Endothelial cell (in vitro differentiated cells): ENCODE measurements at regions not wholly inside any gene's neighbourhood (a gene's known extent, or its start where the extent isn't known, plus 50 kb on each side); places are given as distances from the start of the nearest gene placed in this dataset.

ENCODE experiments used
- DNase-seq: peaks from one replicate; pipeline ENCODE4 v3.0.0; 2021; ENCODE audit warnings: low spot score
- H3K27ac Mint-ChIP-seq: one replicate; pipeline ENCODE4 v1.8.0; 2021; ENCODE audit warnings: mixed read lengths, inconsistent platforms; ENCODE audit not compliant: unreplicated experiment
- H3K27me3 Mint-ChIP-seq: one replicate; pipeline ENCODE4 v1.8.0; 2021; ENCODE audit warnings: mild to moderate bottlenecking, moderate library complexity, mixed read lengths, inconsistent platforms; ENCODE audit not compliant: unreplicated experiment
- H3K36me3 Mint-ChIP-seq: one replicate; pipeline ENCODE4 v1.8.0; 2021; ENCODE audit warnings: mild to moderate bottlenecking, low read depth, mixed read lengths, inconsistent platforms; ENCODE audit not compliant: unreplicated experiment
- H3K4me1 Mint-ChIP-seq: one replicate; pipeline ENCODE4 v1.8.0; 2021; ENCODE audit warnings: mild to moderate bottlenecking, mixed read lengths, inconsistent platforms; ENCODE audit not compliant: unreplicated experiment
- H3K4me3 Mint-ChIP-seq: one replicate; pipeline ENCODE4 v1.8.0; 2021; ENCODE audit warnings: mild to moderate bottlenecking, mixed read lengths, inconsistent platforms; ENCODE audit not compliant: unreplicated experiment
- H3K9me3 Mint-ChIP-seq: one replicate; pipeline ENCODE4 v1.8.0; 2021; ENCODE audit warnings: mixed read lengths, inconsistent platforms; ENCODE audit not compliant: unreplicated experiment
- TF ChIP-seq, protein P1 (sequence below): fragments of 200-600 bp; sonication (generic); IDR thresholded peaks from one replicate; pipeline ENCODE4 v1.5.0; 2021; ENCODE audit warnings: antibody characterized with exemption; ENCODE audit not compliant: unreplicated experiment

DNA sequence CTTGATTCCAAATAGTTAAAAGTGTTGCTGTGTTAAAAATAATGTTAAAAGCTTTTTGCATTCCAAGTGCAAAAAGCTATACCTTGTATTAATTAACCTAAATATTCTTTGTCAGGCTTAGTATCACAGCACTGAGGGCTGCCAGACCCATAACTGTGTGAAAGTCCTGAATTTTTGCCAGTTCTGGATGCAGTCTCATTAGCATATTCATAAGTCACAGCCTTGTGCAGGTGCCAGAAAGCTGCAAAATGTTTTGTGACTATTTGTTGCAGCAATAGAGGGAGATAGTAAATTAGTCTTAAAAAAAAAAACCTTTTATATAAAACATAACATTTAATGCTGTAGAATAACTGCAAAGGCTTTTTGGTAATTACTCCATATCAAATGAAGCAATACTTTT lies 56.6 kb downstream of the SLITRK1 start:
- Mint-ChIP-seq H3K27ac (no peak overlapping the region), H3K9me3 (no peaks in the 10 kb centered on the region), H3K27me3 (no peaks in the 10 kb centered on the region), H3K4me1 (no peaks in the 10 kb centered on the region), H3K36me3 (no peaks in the 10 kb centered on the region), H3K4me3 (no peak overlapping the region)
- DNase-seq = no peak
- TF ChIP-seq, protein P1, sequence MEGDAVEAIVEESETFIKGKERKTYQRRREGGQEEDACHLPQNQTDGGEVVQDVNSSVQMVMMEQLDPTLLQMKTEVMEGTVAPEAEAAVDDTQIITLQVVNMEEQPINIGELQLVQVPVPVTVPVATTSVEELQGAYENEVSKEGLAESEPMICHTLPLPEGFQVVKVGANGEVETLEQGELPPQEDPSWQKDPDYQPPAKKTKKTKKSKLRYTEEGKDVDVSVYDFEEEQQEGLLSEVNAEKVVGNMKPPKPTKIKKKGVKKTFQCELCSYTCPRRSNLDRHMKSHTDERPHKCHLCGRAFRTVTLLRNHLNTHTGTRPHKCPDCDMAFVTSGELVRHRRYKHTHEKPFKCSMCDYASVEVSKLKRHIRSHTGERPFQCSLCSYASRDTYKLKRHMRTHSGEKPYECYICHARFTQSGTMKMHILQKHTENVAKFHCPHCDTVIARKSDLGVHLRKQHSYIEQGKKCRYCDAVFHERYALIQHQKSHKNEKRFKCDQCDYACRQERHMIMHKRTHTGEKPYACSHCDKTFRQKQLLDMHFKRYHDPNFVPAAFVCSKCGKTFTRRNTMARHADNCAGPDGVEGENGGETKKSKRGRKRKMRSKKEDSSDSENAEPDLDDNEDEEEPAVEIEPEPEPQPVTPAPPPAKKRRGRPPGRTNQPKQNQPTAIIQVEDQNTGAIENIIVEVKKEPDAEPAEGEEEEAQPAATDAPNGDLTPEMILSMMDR = no peak

DNA sequence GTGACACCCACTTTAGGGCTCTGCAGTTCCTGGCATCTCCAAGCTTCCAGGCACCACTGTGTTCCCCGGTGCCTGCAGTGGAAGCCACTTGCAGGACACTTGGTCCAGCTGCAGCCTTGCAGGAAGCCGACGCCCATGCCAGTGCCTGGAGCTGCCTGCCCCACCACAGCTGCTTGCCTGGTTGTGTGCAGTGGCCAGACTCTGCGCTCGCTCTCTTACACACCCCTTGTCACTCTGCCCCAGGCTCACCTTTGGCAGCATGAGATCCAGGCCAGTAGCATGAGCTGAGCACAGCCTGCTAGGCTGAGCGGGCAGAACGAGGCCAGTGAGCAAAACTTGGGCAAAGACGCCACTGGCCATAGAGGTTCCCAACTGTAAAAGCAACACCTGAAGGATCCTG lies 57.7 kb downstream of the SLITRK1 start:
- Mint-ChIP-seq H3K27ac (no peak overlapping the region), H3K27me3 (no peaks in the 10 kb centered on the region), H3K9me3 (no peaks in the 10 kb centered on the region), H3K4me1 (no peaks in the 10 kb centered on the region), H3K36me3 (no peaks in the 10 kb centered on the region), H3K4me3 (no peak overlapping the region)
- no peak for DNase-seq
- TF ChIP-seq, protein P1 = no peak

DNA sequence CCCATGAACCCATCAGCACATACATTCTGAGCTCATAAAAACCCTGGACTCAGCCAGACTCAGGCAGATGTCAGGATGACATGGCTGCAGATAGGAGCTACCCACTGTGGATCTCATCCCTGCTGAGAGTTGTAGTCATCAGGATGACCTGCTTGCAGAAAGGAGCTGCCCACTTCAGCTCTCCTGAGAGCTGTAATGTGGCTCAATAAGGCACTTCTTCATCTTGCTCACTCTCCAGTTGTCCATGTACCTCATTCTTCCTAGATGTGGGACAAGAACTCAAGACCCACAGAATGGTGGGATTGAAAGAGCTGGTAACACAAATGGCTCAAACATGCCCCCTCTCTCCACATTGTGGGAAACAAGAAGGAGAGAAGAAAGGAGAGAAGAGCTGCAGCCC lies 58.2 kb downstream of the SLITRK1 start:
- no peaks in the 10 kb centered on the region for H3K9me3 Mint-ChIP-seq
- no peaks in the 10 kb centered on the region for H3K4me1 Mint-ChIP-seq
- no peaks in the 10 kb centered on the region for H3K27me3 Mint-ChIP-seq
- TF ChIP-seq, protein P1 = no peak
- H3K4me3 Mint-ChIP-seq = no peak overlapping the region
- H3K36me3 Mint-ChIP-seq = no peaks in the 10 kb centered on the region
- no peak overlapping the region for H3K27ac Mint-ChIP-seq
- no peak for DNase-seq

DNA sequence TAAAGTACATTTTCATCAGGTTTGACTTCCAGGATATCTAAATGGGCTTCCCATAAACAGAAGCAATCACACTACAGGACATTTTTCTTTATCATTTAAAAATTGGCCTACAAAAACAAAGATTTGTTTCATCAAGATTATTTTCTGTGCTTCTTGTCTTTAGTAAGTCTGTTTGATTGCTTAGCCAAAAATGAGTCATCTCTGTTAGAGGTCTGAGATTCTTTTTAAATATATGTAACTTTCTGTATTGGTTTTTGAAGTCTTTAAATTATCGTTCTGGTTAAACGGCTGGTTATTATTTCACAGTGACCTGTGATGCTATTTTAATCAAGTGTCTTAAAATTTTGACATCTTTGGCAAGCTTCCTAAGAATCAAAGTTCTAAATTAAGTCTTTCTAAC lies 62.7 kb downstream of the SLITRK1 start:
- H3K27me3 Mint-ChIP-seq = no peaks in the 10 kb centered on the region
- no peak overlapping the region for H3K27ac Mint-ChIP-seq
- H3K9me3 Mint-ChIP-seq = no peaks in the 10 kb centered on the region
- TF ChIP-seq, protein P1 = no peak
- no peaks in the 10 kb centered on the region for H3K4me1 Mint-ChIP-seq
- H3K4me3 Mint-ChIP-seq = no peak overlapping the region
- no peaks in the 10 kb centered on the region for H3K36me3 Mint-ChIP-seq
- no peak for DNase-seq

DNA sequence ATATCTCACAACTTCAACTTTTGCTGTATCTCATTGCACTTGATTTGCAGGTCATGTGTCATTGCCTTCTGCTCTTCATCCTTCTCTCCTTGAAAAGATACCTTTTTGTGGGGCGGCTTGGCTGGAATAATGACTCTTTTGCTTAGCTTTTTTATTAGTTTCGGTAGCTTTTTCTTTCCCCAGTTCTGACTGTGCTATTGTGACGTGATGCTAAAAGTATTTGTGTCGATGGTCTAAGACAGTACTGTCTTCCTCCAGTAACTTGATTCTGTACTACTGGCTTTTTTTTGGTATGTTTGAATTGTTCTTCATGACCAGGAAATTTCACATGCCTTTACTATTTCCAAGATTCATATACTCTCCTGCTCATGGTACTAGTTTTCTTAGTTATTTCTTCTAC lies 63.1 kb downstream of the SLITRK1 start:
- no peak overlapping the region for H3K4me3 Mint-ChIP-seq
- H3K27ac Mint-ChIP-seq = no peak overlapping the region
- TF ChIP-seq, protein P1 = no peak
- no peaks in the 10 kb centered on the region for H3K36me3 Mint-ChIP-seq
- H3K9me3 Mint-ChIP-seq = no peaks in the 10 kb centered on the region
- H3K4me1 Mint-ChIP-seq = no peaks in the 10 kb centered on the region
- DNase-seq = no peak
- H3K27me3 Mint-ChIP-seq = no peaks in the 10 kb centered on the region
